ENCODE measurements at regions not wholly inside any gene's neighbourhood (a gene's known extent, or its start where the extent isn't known, plus 50 kb on each side); places are given as distances from the start of the nearest gene placed in this dataset.

GRCh38 chr5:32496104-32496503, 51.6 kb upstream of the ZFR start:
- TF ChIP-seq POLR2A (IDR thresholded peaks at IDR 0.05; ENCODE audit: control extremely low read depth in 1 of 2, low read depth in 2 of 2, low read length in 2 of 2) = no peak
- TF ChIP-seq YY1 (IDR thresholded peaks at IDR 0.05; ENCODE audit: low read depth, low read length) = no peak
- no peak overlapping the region for H3K9ac ChIP-seq (replicated peaks in 1 of 4; ENCODE audit: extremely low read depth in 1 of 4, low read depth in 3 of 4, low read length in 3 of 4)
- no peak overlapping the region for H3K4ac ChIP-seq (replicated peaks; ENCODE audit: insufficient read length, low read depth, low read length)
- H3K36me3 ChIP-seq (ENCODE audit: control insufficient read depth in 2 of 4, insufficient read depth in 4 of 4, low read length in 3 of 4) = no peaks in the 10 kb centered on the region
- no peak overlapping the region for H4K8ac ChIP-seq (ENCODE audit: extremely low read depth, insufficient read depth, low read length)
- no peak overlapping the region for H4K5ac ChIP-seq (ENCODE audit: insufficient read length, low read depth, low read length)
- H4K20me1 ChIP-seq (replicated peaks in 1 of 2; ENCODE audit: control insufficient read depth in 1 of 2, insufficient read depth in 2 of 2, low read length in 2 of 2) = no peaks in the 10 kb centered on the region
- H3K18ac ChIP-seq (ENCODE audit: extremely low read depth, low read length) = no peak overlapping the region
- no peak overlapping the region for H3K27ac ChIP-seq (ENCODE audit: low read depth, low read length)
- H2BK120ac ChIP-seq (replicated peaks; ENCODE audit: low read depth, low read length) = no peak overlapping the region
- H2AFZ ChIP-seq (ENCODE audit: low read length) = no peak overlapping the region
- H3K4me1 ChIP-seq (replicated peaks in 1 of 4; ENCODE audit: control insufficient read depth in 3 of 4, insufficient read depth in 4 of 4, low read length in 3 of 4) = peaks cover 3 to 7% (median 7%) of the 10 kb centered on the region in 4 experiments; a peak in 6 of 7 replicates
- FAIRE-seq (no peak), DNase-seq (ENCODE audit: low read depth in 1 of 2, low spot score in 2 of 2) (no peak)
- H3K27me3 ChIP-seq (replicated peaks in 1 of 4; ENCODE audit: control insufficient read depth in 3 of 4, extremely low read depth in 1 of 4, insufficient read depth in 3 of 4, low read length in 3 of 4) = peaks cover 0 to 4% (median 2%) of the 10 kb centered on the region in 4 experiments; a peak in 2 of 7 replicates
- no peaks in the 10 kb centered on the region for H3K79me2 ChIP-seq (ENCODE audit: control insufficient read depth in 1 of 2, insufficient read depth in 2 of 2, low read length in 2 of 2)
- H3K4me3 ChIP-seq (ENCODE audit: extremely low read depth in 1 of 4, insufficient read depth in 2 of 4, low read depth in 3 of 4, low read length in 4 of 4) = no peak overlapping the region
- no peak overlapping the region for H3K23ac ChIP-seq (ENCODE audit: insufficient read length)
- H2BK12ac ChIP-seq (ENCODE audit: low read depth, low read length) = no peak overlapping the region
- H4K91ac ChIP-seq (replicated peaks; ENCODE audit: insufficient read length, low read length) = no peak overlapping the region
- no peak overlapping the region for H3K4me2 ChIP-seq (ENCODE audit: insufficient read depth in 1 of 2, low read depth in 2 of 2, low read length in 2 of 2)
- 83% methylated on average over 5 of the region's 5 CpGs; no CpG with 5 or more reads in 1 of the 2 experiments for WGBS, 2 experiments (ENCODE audit: extremely low coverage in 1 of 2, insufficient coverage in 1 of 2, insufficient read length in 1 of 2, insufficient replicate concordance in 2 of 2, low coverage in 1 of 2, low lambda C conversion rate in 2 of 2, missing lambda C conversion rate in 1 of 2)
- ChIA-PET CTCF (ENCODE audit: partially characterized antibody) (interaction anchor here (1.2 to 2.0 kb wide), 5 partner anchors 43 to 124 kb away, joined by 3 to 13 read pairs (median 4); no protein-coding TSS in a partner anchor), POLR2A (ENCODE audit: partially characterized antibody) (no interaction called here)
- no peaks in the 10 kb centered on the region for H3K79me1 ChIP-seq (ENCODE audit: low read depth, low read length)
- no peaks in the 10 kb centered on the region for H3K9me3 ChIP-seq (ENCODE audit: insufficient read depth in 2 of 2, low read depth in 1 of 2, low read length in 1 of 2)
- no peak overlapping the region for H3K56ac ChIP-seq (replicated peaks; ENCODE audit: insufficient read length, low read depth, low read length)
- H2BK5ac ChIP-seq (ENCODE audit: low read depth, low read length) = no peak overlapping the region
- no peak overlapping the region for H2AK5ac ChIP-seq (ENCODE audit: low read depth, low read length)
- no peak overlapping the region for H3K14ac ChIP-seq (ENCODE audit: insufficient read length)
- no peak overlapping the region for H2BK15ac ChIP-seq (ENCODE audit: low read length)
- H2BK20ac ChIP-seq (ENCODE audit: low read length) = no peak overlapping the region
- no peaks in the 10 kb centered on the region for H3K23me2 ChIP-seq (ENCODE audit: low read depth, low read length)
